H7 (cell line): ENCODE measurements at regions not wholly inside any gene's neighbourhood (a gene's known extent, or its start where the extent isn't known, plus 50 kb on each side); places are given as distances from the start of the nearest gene placed in this dataset.
A peak's percentile ranks its signal among the peaks of the same experiment; 100 is the strongest.

ENCODE experiments used
- DNase-seq: peaks from one replicate; pipeline ENCODE4 v3.0.0; 2012
- H3K27me3 ChIP-seq: 2 replicates; pipeline ENCODE4 v1.6.0; 2011; ENCODE audit warnings: mild to moderate bottlenecking, low read length; ENCODE audit not compliant: control insufficient read depth, insufficient read depth
- H3K36me3 ChIP-seq: replicated peaks from 2 replicates; pipeline ENCODE4 v1.5.1; 2011; ENCODE audit warnings: low read length; ENCODE audit not compliant: control insufficient read depth, insufficient read depth
- H3K4me3 ChIP-seq: 2 replicates; pipeline ENCODE4 v1.5.1; 2011; ENCODE audit warnings: low read depth, mild to moderate bottlenecking, control low read depth, low read length, moderate library complexity; ENCODE audit not compliant: insufficient read depth

- Histone ChIP-seq H3K36me3 (no peaks in the 10 kb centered on the region), H3K4me3 (no peak overlapping the region), H3K27me3 (no peaks in the 10 kb centered on the region)
- DNase-seq = no peak
Observed at GRCh38 chr5:101689306-101689705, 606.8 kb downstream of the SLCO4C1 start.

GRCh38 chr5:101688156-101688555 is 607.9 kb downstream of the SLCO4C1 start:
- H3K27me3 ChIP-seq = no peaks in the 10 kb centered on the region
- H3K4me3 ChIP-seq = no peak overlapping the region
- DNase-seq = no peak
- H3K36me3 ChIP-seq = no peaks in the 10 kb centered on the region

- no peak for DNase-seq
- no peaks in the 10 kb centered on the region for H3K27me3 ChIP-seq
- H3K4me3 ChIP-seq = no peak overlapping the region
- no peaks in the 10 kb centered on the region for H3K36me3 ChIP-seq
Observed at GRCh38 chr5:101687349-101687985, 608.6 kb downstream of the SLCO4C1 start.

GRCh38 chr5:101686536-101687157 is 609.4 kb downstream of the SLCO4C1 start:
- DNase-seq = no peak
- H3K4me3 ChIP-seq = no peak overlapping the region
- no peaks in the 10 kb centered on the region for H3K36me3 ChIP-seq
- H3K27me3 ChIP-seq = no peaks in the 10 kb centered on the region

- no peaks in the 10 kb centered on the region for H3K36me3 ChIP-seq
- H3K27me3 ChIP-seq = no peaks in the 10 kb centered on the region
- no peak overlapping the region for H3K4me3 ChIP-seq
- no peak for DNase-seq
Observed at GRCh38 chr5:101679816-101680215, 616.3 kb downstream of the SLCO4C1 start.

- no peaks in the 10 kb centered on the region for H3K36me3 ChIP-seq
- H3K4me3 ChIP-seq = no peak overlapping the region
- H3K27me3 ChIP-seq = no peaks in the 10 kb centered on the region
- peak; percentile 11 for DNase-seq
Observed at GRCh38 chr5:101678481-101679193, 617.4 kb downstream of the SLCO4C1 start.

GRCh38 chr5:101677961-101678360 is 618.1 kb downstream of the SLCO4C1 start:
- DNase-seq = no peak
- Histone ChIP-seq H3K36me3 (no peaks in the 10 kb centered on the region), H3K4me3 (no peak overlapping the region), H3K27me3 (no peaks in the 10 kb centered on the region)

GRCh38 chr5:101676646-101677045 is 619.4 kb downstream of the SLCO4C1 start:
- no peaks in the 10 kb centered on the region for H3K36me3 ChIP-seq
- no peak for DNase-seq
- H3K4me3 ChIP-seq = no peak overlapping the region
- no peaks in the 10 kb centered on the region for H3K27me3 ChIP-seq

- H3K4me3 ChIP-seq = no peak overlapping the region
- H3K36me3 ChIP-seq = no peaks in the 10 kb centered on the region
- no peaks in the 10 kb centered on the region for H3K27me3 ChIP-seq
- no peak for DNase-seq
Observed at GRCh38 chr5:101675510-101676219, 620.4 kb downstream of the SLCO4C1 start.

GRCh38 chr5:101673120-101673519 is 623.0 kb downstream of the SLCO4C1 start:
- no peak for DNase-seq
- Histone ChIP-seq H3K4me3 (no peak overlapping the region), H3K36me3 (no peaks in the 10 kb centered on the region), H3K27me3 (no peaks in the 10 kb centered on the region)

GRCh38 chr5:101664071-101664791 is 631.9 kb downstream of the SLCO4C1 start:
- no peak for DNase-seq
- Histone ChIP-seq H3K36me3 (no peaks in the 10 kb centered on the region), H3K4me3 (no peak overlapping the region), H3K27me3 (no peaks in the 10 kb centered on the region)

GRCh38 chr5:101663543-101663942 is 632.5 kb downstream of the SLCO4C1 start:
- H3K36me3 ChIP-seq = no peaks in the 10 kb centered on the region
- H3K27me3 ChIP-seq = no peaks in the 10 kb centered on the region
- no peak overlapping the region for H3K4me3 ChIP-seq
- no peak for DNase-seq

GRCh38 chr5:101662263-101662662 is 633.8 kb downstream of the SLCO4C1 start:
- H3K4me3 ChIP-seq = no peak overlapping the region
- DNase-seq = no peak
- H3K27me3 ChIP-seq = no peaks in the 10 kb centered on the region
- H3K36me3 ChIP-seq = no peaks in the 10 kb centered on the region

GRCh38 chr5:101658433-101658832 is 637.7 kb downstream of the SLCO4C1 start:
- no peaks in the 10 kb centered on the region for H3K27me3 ChIP-seq
- no peak for DNase-seq

More at GRCh38 chr5:101658433-101658832, 637.7 kb downstream of the SLCO4C1 start:
- H3K36me3 ChIP-seq = no peaks in the 10 kb centered on the region
- H3K4me3 ChIP-seq = no peak overlapping the region
